GM12878 (cell line): ENCODE measurements at regions not wholly inside any gene's neighbourhood (a gene's known extent, or its start where the extent isn't known, plus 50 kb on each side); places are given as distances from the start of the nearest gene placed in this dataset.

ENCODE experiments used
- ATAC-seq: fragments of 200-7000 bp; cut with Tn5 transposase; 3 replicates; pipeline ENCODE4 v1.9.1; 2020; ENCODE audit warnings: mild to moderate bottlenecking, moderate library complexity
- BruUV-seq: library from RNA; stranded (reverse); fragments of 400-500 nt; replicated peaks from 2 replicates; lab custom pipeline; 2021; lab: Mats Ljungman, UMichigan
- CTCF ChIA-PET: fragments of 300-600 bp; sonication (Branson Sonifier 250); formaldehyde crosslinking; extraction: SDS; loops from one replicate; lab custom pipeline; 2021; ENCODE audit warnings: inconsistent platforms; lab: Yijun Ruan, JAX
- POLR2A ChIA-PET: fragments of 350-600 bp; formaldehyde crosslinking; extraction: SDS; loops from one replicate; lab custom pipeline; 2021; ENCODE audit warnings: inconsistent platforms; lab: Charles Lee
- RAD21 ChIA-PET: fragments of 300-600 bp; sonication (Branson Sonifier 250); formaldehyde crosslinking; loops from one replicate; lab custom pipeline; 2023; ENCODE audit warnings: antibody characterized with exemption; ENCODE audit not compliant: unreplicated experiment; lab: Charles Lee
- SMC1A ChIA-PET: fragments of 300-600 bp; sonication (Branson Sonifier 250); formaldehyde crosslinking; loops from one replicate; lab custom pipeline; 2023; ENCODE audit not compliant: unreplicated experiment, uncharacterized antibody; lab: Charles Lee
- DNase-seq: peaks from one replicate; pipeline ENCODE4 v3.0.0-alpha.2; 2011; ENCODE audit warnings: low read depth, low spot score
- FAIRE-seq: peaks from 3 replicates; lab custom pipeline; 2011; peaks lifted over from hg19 to GRCh38; lab: Jason Lieb, UNC
- H2AFZ ChIP-seq: 2 replicates; pipeline ENCODE4 v1.6.0; 2011; ENCODE audit warnings: low read depth, low read length, control low read depth; ENCODE audit not compliant: control insufficient read depth
- H3K27ac ChIP-seq: 2 replicates; pipeline ENCODE4 v1.5.1; 2011; ENCODE audit warnings: control low read depth; ENCODE audit not compliant: control insufficient read depth, insufficient read depth
- H3K27me3 ChIP-seq, 2 experiments: replicated peaks in 1 of 2; 2 replicates each; pipeline versions ENCODE4 v1.6.0 to v1.6.1; 2011; ENCODE audit warnings: low read length in 1 of 2; ENCODE audit not compliant: control insufficient read depth in 2 of 2, insufficient read depth in 2 of 2
- H3K36me3 ChIP-seq, 2 experiments: 2 replicates each; pipeline ENCODE4 v1.5.1; 2011; ENCODE audit warnings: low read length in 1 of 2; ENCODE audit not compliant: control insufficient read depth in 2 of 2, insufficient read depth in 2 of 2
- H3K4me1 ChIP-seq: 2 replicates; pipeline ENCODE4 v1.6.1; 2011; ENCODE audit warnings: mild to moderate bottlenecking, low read length, moderate library complexity, mixed read lengths; ENCODE audit not compliant: control insufficient read depth, insufficient read depth
- H3K4me2 ChIP-seq: 2 replicates; pipeline ENCODE4 v1.6.0; 2011; ENCODE audit warnings: control low read depth; ENCODE audit not compliant: control insufficient read depth, insufficient read depth
- H3K4me3 ChIP-seq: fragments of 200-600 bp; sonication (generic); 2 replicates; pipeline ENCODE4 v1.5.1; 2016
- H3K79me2 ChIP-seq: 2 replicates; pipeline ENCODE4 v1.6.0; 2011; ENCODE audit warnings: low read length; ENCODE audit not compliant: control insufficient read depth, insufficient read depth
- H3K9ac ChIP-seq: 2 replicates; pipeline ENCODE4 v1.8.0; 2011; ENCODE audit warnings: low read length, control low read depth, mixed read lengths; ENCODE audit not compliant: control insufficient read depth, insufficient read depth
- H3K9me3 ChIP-seq: replicated peaks from 3 replicates; pipeline ENCODE4 v1.5.1; 2011; ENCODE audit warnings: mild to moderate bottlenecking, low read length; ENCODE audit not compliant: control insufficient read depth, insufficient read depth
- H4K20me1 ChIP-seq: 2 replicates; pipeline ENCODE4 v1.6.0; 2011; ENCODE audit not compliant: control insufficient read depth, insufficient read depth
- HSF1 ChIP-seq: fragments of 150-350 bp; IDR thresholded peaks from 2 replicates; pipeline ENCODE4 v1.6.1; 2014; ENCODE audit warnings: mild to moderate bottlenecking, low read depth, low read length
- IKZF1 ChIP-seq: fragments of 450-650 bp; conservative IDR thresholded peaks from 2 replicates; pipeline ENCODE4 v1.6.1; 2017; ENCODE audit warnings: antibody characterized with exemption, mild to moderate bottlenecking
- NFYB ChIP-seq: IDR thresholded peaks from 2 replicates; pipeline ENCODE4 v1.6.1; 2011; ENCODE audit warnings: low read depth, mild to moderate bottlenecking, low read length, improper control_type of control experiment, moderate library complexity; ENCODE audit not compliant: insufficient read depth
- SMAD1 ChIP-seq: fragments of 450-650 bp; IDR thresholded peaks from 2 replicates; pipeline ENCODE4 v1.6.1; 2018; ENCODE audit warnings: mild to moderate bottlenecking, low read depth; ENCODE audit not compliant: partially characterized antibody
- TBL1XR1 ChIP-seq: IDR thresholded peaks from 2 replicates; pipeline ENCODE4 v1.6.1; 2012; ENCODE audit warnings: low read depth, low read length, improper control_type of control experiment
- WGBS: methylation state at CpG from one replicate; pipeline ENCODE4 v1.1.6; 2016; ENCODE audit warnings: low lambda C conversion rate; ENCODE audit not compliant: insufficient replicate concordance, insufficient coverage; ENCODE audit errors: missing lambda C conversion rate; 5-methylcytosine and 5-hydroxymethylcytosine counted together
- in situ Hi-C: fragments of 300-500 bp; cut with MboI; formaldehyde crosslinking; loops from 9 replicates; pipeline ENCODE4 v1.14.3; 2018; ENCODE audit warnings: mixed read lengths
- intact Hi-C: fragments of 100-400 bp; cut with micrococcal nuclease; formaldehyde crosslinking; loops from one replicate; pipeline ENCODE4 v1.14.2; 2022; ENCODE audit not compliant: unreplicated experiment
- TF ChIP-seq, protein P1 (sequence below): fragments of 450-650 bp; IDR thresholded peaks from 2 replicates; pipeline ENCODE4 v1.6.1; 2017; ENCODE audit warnings: mild to moderate bottlenecking, moderate library complexity
- TF ChIP-seq, protein P2 (sequence below): IDR thresholded peaks from 2 replicates; pipeline ENCODE4 v1.6.1; 2012; ENCODE audit warnings: low read depth, low read length, improper control_type of control experiment
- TF ChIP-seq, protein P3 (sequence below): IDR thresholded peaks from 2 replicates; pipeline ENCODE4 v1.6.1; 2012; ENCODE audit warnings: improper control_type of control experiment, low read depth, low read length; ENCODE audit not compliant: insufficient replicate concordance

DNA sequence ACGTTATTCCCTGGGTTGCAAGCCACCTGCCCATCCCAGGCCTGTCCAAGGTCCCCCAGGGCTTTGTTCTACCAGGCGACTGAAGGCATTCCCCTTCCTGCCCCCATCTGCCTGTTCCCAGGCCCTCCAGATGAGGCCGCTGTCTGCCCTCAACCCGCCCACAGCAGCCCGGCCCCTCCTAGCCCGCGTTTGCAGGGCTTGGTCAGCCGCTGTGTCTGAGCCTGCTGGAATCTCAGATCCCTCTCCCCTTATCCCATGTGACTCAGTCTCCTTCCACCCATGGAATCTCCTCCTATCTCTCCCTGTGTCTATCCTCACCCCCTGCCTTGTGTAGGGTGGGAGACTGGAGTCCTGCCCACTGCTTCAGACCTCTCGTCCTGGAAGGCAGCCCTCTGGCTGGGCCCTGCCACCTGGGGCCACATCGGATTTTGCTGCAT lies 186.0 kb upstream of the TNRC6C start (continued):
- TF ChIP-seq, protein P1, sequence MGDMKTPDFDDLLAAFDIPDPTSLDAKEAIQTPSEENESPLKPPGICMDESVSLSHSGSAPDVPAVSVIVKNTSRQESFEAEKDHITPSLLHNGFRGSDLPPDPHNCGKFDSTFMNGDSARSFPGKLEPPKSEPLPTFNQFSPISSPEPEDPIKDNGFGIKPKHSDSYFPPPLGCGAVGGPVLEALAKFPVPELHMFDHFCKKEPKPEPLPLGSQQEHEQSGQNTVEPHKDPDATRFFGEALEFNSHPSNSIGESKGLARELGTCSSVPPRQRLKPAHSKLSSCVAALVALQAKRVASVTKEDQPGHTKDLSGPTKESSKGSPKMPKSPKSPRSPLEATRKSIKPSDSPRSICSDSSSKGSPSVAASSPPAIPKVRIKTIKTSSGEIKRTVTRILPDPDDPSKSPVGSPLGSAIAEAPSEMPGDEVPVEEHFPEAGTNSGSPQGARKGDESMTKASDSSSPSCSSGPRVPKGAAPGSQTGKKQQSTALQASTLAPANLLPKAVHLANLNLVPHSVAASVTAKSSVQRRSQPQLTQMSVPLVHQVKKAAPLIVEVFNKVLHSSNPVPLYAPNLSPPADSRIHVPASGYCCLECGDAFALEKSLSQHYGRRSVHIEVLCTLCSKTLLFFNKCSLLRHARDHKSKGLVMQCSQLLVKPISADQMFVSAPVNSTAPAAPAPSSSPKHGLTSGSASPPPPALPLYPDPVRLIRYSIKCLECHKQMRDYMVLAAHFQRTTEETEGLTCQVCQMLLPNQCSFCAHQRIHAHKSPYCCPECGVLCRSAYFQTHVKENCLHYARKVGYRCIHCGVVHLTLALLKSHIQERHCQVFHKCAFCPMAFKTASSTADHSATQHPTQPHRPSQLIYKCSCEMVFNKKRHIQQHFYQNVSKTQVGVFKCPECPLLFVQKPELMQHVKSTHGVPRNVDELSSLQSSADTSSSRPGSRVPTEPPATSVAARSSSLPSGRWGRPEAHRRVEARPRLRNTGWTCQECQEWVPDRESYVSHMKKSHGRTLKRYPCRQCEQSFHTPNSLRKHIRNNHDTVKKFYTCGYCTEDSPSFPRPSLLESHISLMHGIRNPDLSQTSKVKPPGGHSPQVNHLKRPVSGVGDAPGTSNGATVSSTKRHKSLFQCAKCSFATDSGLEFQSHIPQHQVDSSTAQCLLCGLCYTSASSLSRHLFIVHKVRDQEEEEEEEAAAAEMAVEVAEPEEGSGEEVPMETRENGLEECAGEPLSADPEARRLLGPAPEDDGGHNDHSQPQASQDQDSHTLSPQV = 0 out of 2 replicates have a peak, but pooled peaks have one; percentile 34

GRCh38 chr17:77772899-77773358 lies 185.6 kb upstream of the TNRC6C start:
- in situ Hi-C loops (loop anchor here (5.0 kb wide), 1 partner anchor 244 kb away; no protein-coding TSS in a partner anchor), intact Hi-C loops (loop anchor here (1.0 to 2.0 kb wide), 2 partner anchors 230 to 241 kb away; no protein-coding TSS in a partner anchor)
- ChIA-PET SMC1A (interaction anchor here (1.2 to 3.8 kb wide), 5 partner anchors 97 to 241 kb away, joined by 3 to 25 read pairs (median 5); no protein-coding TSS in a partner anchor), RAD21 (interaction anchor here (1.2 to 3.1 kb wide), 6 partner anchors 97 to 312 kb away, joined by 3 to 10 read pairs (median 5); partner anchors contain the start of gene TNRC6C), POLR2A (no interaction called here), CTCF (interaction anchor here (1.5 to 7.1 kb wide), 2 partner anchors 240 to 246 kb away, joined by 7 to 111 read pairs; no protein-coding TSS in a partner anchor)
- no peak overlapping the region for H3K4me2 ChIP-seq
- H3K9me3 ChIP-seq = no peaks in the 10 kb centered on the region
- no peak overlapping the region for H3K27ac ChIP-seq
- WGBS = 21% methylated on average over 6 of the region's 6 CpGs
- no peaks in the 10 kb centered on the region for H3K4me1 ChIP-seq
- H4K20me1 ChIP-seq = 0 out of 2 replicates have a peak, but pooled peaks cover 4% of the 10 kb centered on the region
- BruUV-seq = no TSS peak
- H3K9ac ChIP-seq = no peak overlapping the region
- no peak overlapping the region for H2AFZ ChIP-seq
- TF ChIP-seq HSF1 = no peak
- no peak for TF ChIP-seq TBL1XR1
- no peak for TF ChIP-seq SMAD1
- no peak for TF ChIP-seq NFYB
- TF ChIP-seq, protein P2, sequence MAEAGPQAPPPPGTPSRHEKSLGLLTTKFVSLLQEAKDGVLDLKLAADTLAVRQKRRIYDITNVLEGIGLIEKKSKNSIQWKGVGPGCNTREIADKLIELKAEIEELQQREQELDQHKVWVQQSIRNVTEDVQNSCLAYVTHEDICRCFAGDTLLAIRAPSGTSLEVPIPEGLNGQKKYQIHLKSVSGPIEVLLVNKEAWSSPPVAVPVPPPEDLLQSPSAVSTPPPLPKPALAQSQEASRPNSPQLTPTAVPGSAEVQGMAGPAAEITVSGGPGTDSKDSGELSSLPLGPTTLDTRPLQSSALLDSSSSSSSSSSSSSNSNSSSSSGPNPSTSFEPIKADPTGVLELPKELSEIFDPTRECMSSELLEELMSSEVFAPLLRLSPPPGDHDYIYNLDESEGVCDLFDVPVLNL = no peak
- TF ChIP-seq IKZF1 = no peak
- TF ChIP-seq, protein P3, sequence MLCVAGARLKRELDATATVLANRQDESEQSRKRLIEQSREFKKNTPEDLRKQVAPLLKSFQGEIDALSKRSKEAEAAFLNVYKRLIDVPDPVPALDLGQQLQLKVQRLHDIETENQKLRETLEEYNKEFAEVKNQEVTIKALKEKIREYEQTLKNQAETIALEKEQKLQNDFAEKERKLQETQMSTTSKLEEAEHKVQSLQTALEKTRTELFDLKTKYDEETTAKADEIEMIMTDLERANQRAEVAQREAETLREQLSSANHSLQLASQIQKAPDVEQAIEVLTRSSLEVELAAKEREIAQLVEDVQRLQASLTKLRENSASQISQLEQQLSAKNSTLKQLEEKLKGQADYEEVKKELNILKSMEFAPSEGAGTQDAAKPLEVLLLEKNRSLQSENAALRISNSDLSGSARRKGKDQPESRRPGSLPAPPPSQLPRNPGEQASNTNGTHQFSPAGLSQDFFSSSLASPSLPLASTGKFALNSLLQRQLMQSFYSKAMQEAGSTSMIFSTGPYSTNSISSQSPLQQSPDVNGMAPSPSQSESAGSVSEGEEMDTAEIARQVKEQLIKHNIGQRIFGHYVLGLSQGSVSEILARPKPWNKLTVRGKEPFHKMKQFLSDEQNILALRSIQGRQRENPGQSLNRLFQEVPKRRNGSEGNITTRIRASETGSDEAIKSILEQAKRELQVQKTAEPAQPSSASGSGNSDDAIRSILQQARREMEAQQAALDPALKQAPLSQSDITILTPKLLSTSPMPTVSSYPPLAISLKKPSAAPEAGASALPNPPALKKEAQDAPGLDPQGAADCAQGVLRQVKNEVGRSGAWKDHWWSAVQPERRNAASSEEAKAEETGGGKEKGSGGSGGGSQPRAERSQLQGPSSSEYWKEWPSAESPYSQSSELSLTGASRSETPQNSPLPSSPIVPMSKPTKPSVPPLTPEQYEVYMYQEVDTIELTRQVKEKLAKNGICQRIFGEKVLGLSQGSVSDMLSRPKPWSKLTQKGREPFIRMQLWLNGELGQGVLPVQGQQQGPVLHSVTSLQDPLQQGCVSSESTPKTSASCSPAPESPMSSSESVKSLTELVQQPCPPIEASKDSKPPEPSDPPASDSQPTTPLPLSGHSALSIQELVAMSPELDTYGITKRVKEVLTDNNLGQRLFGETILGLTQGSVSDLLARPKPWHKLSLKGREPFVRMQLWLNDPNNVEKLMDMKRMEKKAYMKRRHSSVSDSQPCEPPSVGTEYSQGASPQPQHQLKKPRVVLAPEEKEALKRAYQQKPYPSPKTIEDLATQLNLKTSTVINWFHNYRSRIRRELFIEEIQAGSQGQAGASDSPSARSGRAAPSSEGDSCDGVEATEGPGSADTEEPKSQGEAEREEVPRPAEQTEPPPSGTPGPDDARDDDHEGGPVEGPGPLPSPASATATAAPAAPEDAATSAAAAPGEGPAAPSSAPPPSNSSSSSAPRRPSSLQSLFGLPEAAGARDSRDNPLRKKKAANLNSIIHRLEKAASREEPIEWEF = no peak
- H3K79me2 ChIP-seq = no peaks in the 10 kb centered on the region
- ATAC-seq (peak; percentile 38), DNase-seq (no peak), FAIRE-seq (no peak)
- H3K36me3 ChIP-seq = no peaks in the 10 kb centered on the region
- no peak overlapping the region for H3K4me3 ChIP-seq
- no peaks in the 10 kb centered on the region for H3K27me3 ChIP-seq
